GM12892 (cell line): ENCODE measurements at regions not wholly inside any gene's neighbourhood (a gene's known extent, or its start where the extent isn't known, plus 50 kb on each side); places are given as distances from the start of the nearest gene placed in this dataset.

Source experiments
- POLR2A ChIP-seq: IDR thresholded peaks from 2 replicates; pipeline ENCODE4 v1.6.1; 2011; ENCODE audit warnings: low read depth, low read length, control low read depth
- POLR2AphosphoS5 ChIP-seq: IDR thresholded peaks from 2 replicates; pipeline ENCODE4 v1.6.1; 2011; ENCODE audit warnings: low read depth, low read length, control low read depth

- TF ChIP-seq POLR2A (no peak), POLR2AphosphoS5 (no peak)
Observed at GRCh38 chr3:16817197-16817596, 67.6 kb upstream of the PLCL2 start.
